ENCODE measurements at regions not wholly inside any gene's neighbourhood (a gene's known extent, or its start where the extent isn't known, plus 50 kb on each side); places are given as distances from the start of the nearest gene placed in this dataset.

DNA sequence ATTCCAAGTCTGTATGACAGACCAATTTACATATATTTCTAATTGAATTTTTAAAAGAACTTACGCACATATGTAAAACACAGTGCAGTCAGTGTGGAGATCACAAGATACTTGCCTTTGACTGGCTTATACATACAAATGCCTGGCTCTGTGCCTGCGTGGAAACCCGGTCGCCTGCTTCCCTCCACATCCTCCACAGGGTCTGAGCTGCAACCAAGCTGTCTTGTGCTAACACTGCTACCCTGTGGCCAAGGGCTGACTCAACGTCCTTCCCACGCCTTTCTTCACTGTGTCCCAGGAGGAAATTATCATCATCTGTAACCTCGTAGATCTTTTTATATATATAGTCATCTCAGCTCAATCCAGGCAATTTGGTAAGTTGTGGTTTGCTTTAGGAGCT is 117.0 kb downstream of the WNT7A start:
- Histone ChIP-seq H3K36me3 (ENCODE audit: insufficient read depth) (no peaks in the 10 kb centered on the region), H3K27ac (ENCODE audit: low read depth) (no peak overlapping the region), H3K79me2 (replicated peaks; ENCODE audit: insufficient read depth) (no peaks in the 10 kb centered on the region), H3K9me2 (ENCODE audit: insufficient read depth) (no peaks in the 10 kb centered on the region), H3K4me3 (no peak overlapping the region), H2AFZ (no peak overlapping the region), H3K27me3 (ENCODE audit: insufficient read depth) (no peaks in the 10 kb centered on the region), H3K4me2 (no peak overlapping the region), H3K4me1 (ENCODE audit: insufficient read depth) (no peaks in the 10 kb centered on the region; the same call in 1 of the 2 replicates), H4K20me1 (replicated peaks; ENCODE audit: insufficient read depth) (no peaks in the 10 kb centered on the region), H3F3A (replicated peaks; ENCODE audit: low read depth) (no peaks in the 10 kb centered on the region)
- H3K36me3 Mint-ChIP-seq (ENCODE audit: low read depth), result no peaks in the 10 kb centered on the region
- peaks cover 7% of the 10 kb centered on the region; the same call in 2 of the 3 replicates for H3K9me3 Mint-ChIP-seq
- TF ChIP-seq, protein P1, sequence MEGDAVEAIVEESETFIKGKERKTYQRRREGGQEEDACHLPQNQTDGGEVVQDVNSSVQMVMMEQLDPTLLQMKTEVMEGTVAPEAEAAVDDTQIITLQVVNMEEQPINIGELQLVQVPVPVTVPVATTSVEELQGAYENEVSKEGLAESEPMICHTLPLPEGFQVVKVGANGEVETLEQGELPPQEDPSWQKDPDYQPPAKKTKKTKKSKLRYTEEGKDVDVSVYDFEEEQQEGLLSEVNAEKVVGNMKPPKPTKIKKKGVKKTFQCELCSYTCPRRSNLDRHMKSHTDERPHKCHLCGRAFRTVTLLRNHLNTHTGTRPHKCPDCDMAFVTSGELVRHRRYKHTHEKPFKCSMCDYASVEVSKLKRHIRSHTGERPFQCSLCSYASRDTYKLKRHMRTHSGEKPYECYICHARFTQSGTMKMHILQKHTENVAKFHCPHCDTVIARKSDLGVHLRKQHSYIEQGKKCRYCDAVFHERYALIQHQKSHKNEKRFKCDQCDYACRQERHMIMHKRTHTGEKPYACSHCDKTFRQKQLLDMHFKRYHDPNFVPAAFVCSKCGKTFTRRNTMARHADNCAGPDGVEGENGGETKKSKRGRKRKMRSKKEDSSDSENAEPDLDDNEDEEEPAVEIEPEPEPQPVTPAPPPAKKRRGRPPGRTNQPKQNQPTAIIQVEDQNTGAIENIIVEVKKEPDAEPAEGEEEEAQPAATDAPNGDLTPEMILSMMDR (conservative IDR thresholded peaks at IDR 0.05; ENCODE audit: low read depth in 2 of 2), result peak; percentile 37 to 71; a peak in 3 of 4 replicates
- TF ChIP-seq STAT1 (IDR thresholded peaks at IDR 0.05; ENCODE audit: unreplicated experiment), result no peak
- peaks cover 3% of the 10 kb centered on the region; the same call in 1 of the 3 replicates for H3K4me1 Mint-ChIP-seq
- H3K27ac Mint-ChIP-seq, result no peak overlapping the region
- no peak overlapping the region for H3K4me3 Mint-ChIP-seq
- DNase-seq (ENCODE audit: low spot score) (peak; percentile 28), ATAC-seq (peak; percentile 78)
- peaks cover 2% of the 10 kb centered on the region for H3K27me3 Mint-ChIP-seq (ENCODE audit: insufficient read depth, low read depth, poor library complexity)

DNA sequence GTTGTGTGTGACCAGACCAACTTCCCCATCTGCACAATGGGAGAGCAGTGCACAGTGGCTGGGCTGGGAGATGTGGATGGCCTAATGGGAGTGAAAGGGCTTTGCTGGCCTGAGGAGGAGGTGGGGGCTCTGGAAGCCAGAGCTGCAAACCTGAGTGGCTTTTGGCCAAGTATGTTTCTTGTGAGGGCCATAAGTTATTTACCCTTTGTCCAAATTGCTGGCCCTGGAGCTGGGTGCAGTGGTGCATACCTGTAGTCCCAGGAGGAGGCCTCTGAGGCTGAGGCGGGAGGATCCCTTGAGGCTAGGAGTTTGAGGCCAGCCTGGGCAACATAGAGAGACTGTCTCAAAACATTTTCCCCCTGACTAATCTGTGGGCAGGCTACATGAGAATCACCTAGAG is 129.1 kb downstream of the WNT7A start:
- Mint-ChIP-seq H3K4me1 (no peaks in the 10 kb centered on the region; the same call in 2 of the 3 replicates), H3K9me3 (peaks cover 12% of the 10 kb centered on the region; the same call in 2 of the 3 replicates), H3K27ac (no peak overlapping the region), H3K36me3 (ENCODE audit: low read depth) (peaks cover 4% of the 10 kb centered on the region; the same call in 1 of the 3 replicates), H3K27me3 (ENCODE audit: insufficient read depth, low read depth, poor library complexity) (peaks cover 7% of the 10 kb centered on the region), H3K4me3 (no peak overlapping the region)
- H3K4me2 ChIP-seq, result no peak overlapping the region
- H3K36me3 ChIP-seq (ENCODE audit: insufficient read depth), result no peaks in the 10 kb centered on the region
- no peaks in the 10 kb centered on the region for H3K27me3 ChIP-seq (ENCODE audit: insufficient read depth)
- H4K20me1 ChIP-seq (replicated peaks; ENCODE audit: insufficient read depth), result no peaks in the 10 kb centered on the region
- H3K4me3 ChIP-seq, result no peak overlapping the region
- H3K79me2 ChIP-seq (replicated peaks; ENCODE audit: insufficient read depth), result no peaks in the 10 kb centered on the region
- H2AFZ ChIP-seq, result no peak overlapping the region
- no peaks in the 10 kb centered on the region for H3K4me1 ChIP-seq (ENCODE audit: insufficient read depth)
- TF ChIP-seq, protein P2, sequence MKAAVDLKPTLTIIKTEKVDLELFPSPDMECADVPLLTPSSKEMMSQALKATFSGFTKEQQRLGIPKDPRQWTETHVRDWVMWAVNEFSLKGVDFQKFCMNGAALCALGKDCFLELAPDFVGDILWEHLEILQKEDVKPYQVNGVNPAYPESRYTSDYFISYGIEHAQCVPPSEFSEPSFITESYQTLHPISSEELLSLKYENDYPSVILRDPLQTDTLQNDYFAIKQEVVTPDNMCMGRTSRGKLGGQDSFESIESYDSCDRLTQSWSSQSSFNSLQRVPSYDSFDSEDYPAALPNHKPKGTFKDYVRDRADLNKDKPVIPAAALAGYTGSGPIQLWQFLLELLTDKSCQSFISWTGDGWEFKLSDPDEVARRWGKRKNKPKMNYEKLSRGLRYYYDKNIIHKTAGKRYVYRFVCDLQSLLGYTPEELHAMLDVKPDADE (IDR thresholded peaks at IDR 0.05), result no peak
- TF ChIP-seq, protein P1 (conservative IDR thresholded peaks at IDR 0.05; ENCODE audit: low read depth in 2 of 2), result no peak
- TF ChIP-seq, protein P3, sequence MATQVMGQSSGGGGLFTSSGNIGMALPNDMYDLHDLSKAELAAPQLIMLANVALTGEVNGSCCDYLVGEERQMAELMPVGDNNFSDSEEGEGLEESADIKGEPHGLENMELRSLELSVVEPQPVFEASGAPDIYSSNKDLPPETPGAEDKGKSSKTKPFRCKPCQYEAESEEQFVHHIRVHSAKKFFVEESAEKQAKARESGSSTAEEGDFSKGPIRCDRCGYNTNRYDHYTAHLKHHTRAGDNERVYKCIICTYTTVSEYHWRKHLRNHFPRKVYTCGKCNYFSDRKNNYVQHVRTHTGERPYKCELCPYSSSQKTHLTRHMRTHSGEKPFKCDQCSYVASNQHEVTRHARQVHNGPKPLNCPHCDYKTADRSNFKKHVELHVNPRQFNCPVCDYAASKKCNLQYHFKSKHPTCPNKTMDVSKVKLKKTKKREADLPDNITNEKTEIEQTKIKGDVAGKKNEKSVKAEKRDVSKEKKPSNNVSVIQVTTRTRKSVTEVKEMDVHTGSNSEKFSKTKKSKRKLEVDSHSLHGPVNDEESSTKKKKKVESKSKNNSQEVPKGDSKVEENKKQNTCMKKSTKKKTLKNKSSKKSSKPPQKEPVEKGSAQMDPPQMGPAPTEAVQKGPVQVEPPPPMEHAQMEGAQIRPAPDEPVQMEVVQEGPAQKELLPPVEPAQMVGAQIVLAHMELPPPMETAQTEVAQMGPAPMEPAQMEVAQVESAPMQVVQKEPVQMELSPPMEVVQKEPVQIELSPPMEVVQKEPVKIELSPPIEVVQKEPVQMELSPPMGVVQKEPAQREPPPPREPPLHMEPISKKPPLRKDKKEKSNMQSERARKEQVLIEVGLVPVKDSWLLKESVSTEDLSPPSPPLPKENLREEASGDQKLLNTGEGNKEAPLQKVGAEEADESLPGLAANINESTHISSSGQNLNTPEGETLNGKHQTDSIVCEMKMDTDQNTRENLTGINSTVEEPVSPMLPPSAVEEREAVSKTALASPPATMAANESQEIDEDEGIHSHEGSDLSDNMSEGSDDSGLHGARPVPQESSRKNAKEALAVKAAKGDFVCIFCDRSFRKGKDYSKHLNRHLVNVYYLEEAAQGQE (IDR thresholded peaks at IDR 0.05; ENCODE audit: unreplicated experiment), result no peak
- H3K27ac ChIP-seq (ENCODE audit: low read depth), result no peak overlapping the region
- no peaks in the 10 kb centered on the region for H3F3A ChIP-seq (replicated peaks; ENCODE audit: low read depth)
- 0 out of 2 replicates have a peak, but pooled peaks cover 2% of the 10 kb centered on the region for H3K9me2 ChIP-seq (ENCODE audit: insufficient read depth)
- ATAC-seq (no peak), DNase-seq (ENCODE audit: low spot score) (no peak)

All from GM23338 (cell line).